NCI-H187 (cell line): ENCODE measurements at regions not wholly inside any gene's neighbourhood (a gene's known extent, or its start where the extent isn't known, plus 50 kb on each side); places are given as distances from the start of the nearest gene placed in this dataset.
"Not testable (repeated sequence)": the region's sequence is repeated elsewhere in the genome, so short reads cannot be mapped to it uniquely, and the experiment has no call there.

Experiments
- DNase-seq, 2 experiments: peaks; one replicate each; lab custom pipeline; 2025; lab: John Stamatoyannopoulos, UW

DNA sequence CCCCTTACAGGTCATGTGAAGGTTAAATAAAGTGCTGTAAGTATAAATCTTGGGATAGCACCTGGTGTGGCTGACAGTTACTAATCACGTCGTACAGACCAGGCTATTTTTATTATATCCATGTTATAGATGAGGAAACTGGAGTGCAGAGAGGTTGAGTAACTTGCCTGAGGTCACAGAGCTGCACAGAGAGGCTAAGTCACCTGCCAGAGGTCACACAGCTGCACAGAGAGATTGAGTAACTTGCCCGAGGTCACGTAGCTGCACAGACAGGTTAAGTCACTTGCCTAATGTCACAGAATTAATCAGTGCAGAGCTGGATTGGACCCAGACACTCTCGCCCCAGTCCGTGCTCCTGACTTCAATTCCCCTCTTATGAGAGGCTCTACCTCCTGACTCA is 171.5 kb downstream of the NUP210 start:
- DNase-seq = no peak

- no peak for DNase-seq
These were observed 172.4 kb upstream of the IQSEC1 start for GRCh38 chr3:13245615-13245978.

GRCh38 chr3:13243586-13243985 is 170.4 kb upstream of the IQSEC1 start:
- DNase-seq = no peak

- no peak for DNase-seq
These were observed 169.1 kb upstream of the IQSEC1 start for GRCh38 chr3:13242364-13242737.

DNA sequence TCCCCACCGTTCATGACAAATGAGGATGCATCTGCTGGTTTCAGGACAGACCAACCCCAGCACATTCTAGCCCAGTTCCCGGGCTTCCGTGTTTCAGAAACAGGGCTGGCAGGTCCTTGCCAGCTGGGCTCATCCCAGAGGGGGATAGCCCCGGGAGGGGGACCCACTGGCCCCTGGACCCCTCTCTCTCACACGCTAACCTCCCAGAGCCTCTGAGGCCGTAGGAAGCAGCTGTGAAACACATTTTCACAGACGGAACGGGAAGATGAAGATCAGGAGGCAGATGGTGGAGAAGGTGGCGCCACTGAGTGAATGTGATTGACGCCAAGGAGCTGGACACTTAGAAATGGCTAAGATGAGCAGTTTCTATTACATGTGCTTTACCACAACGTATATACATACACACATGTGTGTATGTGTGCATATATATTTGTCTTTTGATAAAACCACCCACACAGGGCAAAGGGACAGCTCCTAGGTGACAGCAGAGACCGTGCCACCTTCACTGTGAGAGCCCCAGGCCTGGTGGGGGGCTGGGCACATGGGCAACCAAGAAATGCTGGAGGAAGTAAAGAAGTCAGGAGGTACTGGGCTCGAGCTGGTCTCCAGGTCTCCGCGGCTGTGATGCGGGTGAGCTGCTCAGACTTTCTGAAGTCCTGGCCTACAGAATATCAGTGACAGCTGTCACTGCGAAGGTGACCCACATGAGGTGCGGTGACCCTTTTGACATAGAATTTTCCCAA is 168.6 kb upstream of the IQSEC1 start:
- no peak for DNase-seq

DNA sequence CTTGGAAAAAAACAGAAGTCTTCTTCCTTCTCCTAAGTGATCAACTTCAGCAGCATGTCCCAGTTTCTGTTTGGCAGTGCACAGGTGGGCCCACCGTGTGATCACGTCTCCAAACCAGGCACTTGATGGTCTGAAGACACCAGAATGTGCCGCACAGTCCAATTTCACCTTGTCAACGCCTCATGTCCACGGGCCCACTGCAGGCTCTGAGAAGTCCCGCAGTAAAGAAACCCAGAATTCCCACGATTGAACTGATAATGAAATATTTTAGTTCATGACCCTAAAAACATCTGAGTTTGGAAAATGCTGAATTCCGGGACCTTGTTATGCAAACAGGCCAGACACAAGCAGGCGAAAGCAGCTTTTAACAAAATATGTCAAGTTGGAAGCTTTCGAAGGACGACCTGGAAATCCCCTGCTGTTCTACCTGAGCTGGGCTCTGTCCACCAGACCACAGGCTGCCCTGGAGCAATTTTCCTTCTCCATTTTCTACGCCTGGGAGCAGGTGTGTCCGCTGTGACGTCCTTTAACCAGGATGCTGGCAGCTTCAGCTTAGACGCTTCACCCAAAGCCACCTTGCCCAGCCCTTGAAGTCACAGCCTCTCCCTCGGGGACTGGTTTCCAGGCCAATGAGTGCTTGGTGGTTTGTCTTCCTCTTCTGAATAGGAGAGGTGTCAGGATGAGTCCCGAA is 167.8 kb upstream of the IQSEC1 start:
- DNase-seq = peak in 1 of 2 experiments; percentile 37

DNA sequence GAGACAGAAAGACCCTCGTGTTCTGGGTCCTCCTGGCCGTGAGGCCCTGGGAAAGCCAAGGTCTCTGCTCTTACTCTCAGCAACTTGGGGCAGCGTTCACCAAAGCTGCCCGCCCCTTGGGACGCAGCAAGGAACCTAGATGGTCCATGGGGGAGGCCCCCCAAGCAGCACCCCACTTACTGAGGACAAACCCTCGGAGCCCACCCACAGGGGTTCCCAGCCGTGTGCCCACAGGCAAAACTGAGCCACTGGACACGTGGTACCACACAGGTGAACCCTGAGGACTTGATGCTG is 166.2 kb upstream of the IQSEC1 start:
- no peak for DNase-seq

DNA sequence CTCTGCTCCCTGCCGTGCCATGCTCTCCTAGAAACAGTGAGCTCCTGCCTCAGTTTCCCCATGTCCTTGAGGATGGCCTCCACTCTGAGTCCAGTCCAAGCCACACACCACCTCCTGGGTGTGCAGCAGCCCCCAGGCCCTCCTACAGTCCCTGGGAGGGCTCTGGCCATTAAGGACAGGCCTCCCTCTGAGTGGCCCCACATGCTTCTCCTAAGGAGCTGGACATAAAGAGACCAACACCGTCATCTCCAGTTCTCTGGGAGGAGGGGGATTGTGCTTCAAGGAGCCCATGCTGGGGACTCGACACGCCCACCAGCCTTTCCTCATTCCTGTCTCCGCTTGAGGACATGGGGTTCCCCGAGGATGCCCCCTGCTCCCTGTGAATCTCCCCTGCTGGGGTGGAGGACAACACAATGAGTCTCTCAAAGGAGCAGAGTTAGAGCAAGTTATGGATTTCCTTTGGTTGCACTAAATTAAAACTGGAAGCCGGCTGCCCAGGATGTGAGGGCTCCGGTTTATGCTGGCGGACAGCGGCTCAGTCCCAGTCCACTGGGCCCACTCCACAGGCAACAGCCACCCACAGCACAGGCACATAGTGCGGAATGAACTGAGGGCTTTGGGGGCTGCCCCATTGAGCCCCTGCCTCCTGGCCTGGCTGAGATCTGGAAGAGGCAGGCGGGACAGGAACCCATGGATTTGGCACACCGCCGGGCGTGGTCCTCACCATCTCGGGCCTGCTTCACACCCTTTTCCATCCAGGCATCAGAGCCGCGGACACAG is 165.6 kb upstream of the IQSEC1 start:
- no peak for DNase-seq

- DNase-seq = no peak
These were observed 164.7 kb upstream of the IQSEC1 start for GRCh38 chr3:13237776-13238490.

DNA sequence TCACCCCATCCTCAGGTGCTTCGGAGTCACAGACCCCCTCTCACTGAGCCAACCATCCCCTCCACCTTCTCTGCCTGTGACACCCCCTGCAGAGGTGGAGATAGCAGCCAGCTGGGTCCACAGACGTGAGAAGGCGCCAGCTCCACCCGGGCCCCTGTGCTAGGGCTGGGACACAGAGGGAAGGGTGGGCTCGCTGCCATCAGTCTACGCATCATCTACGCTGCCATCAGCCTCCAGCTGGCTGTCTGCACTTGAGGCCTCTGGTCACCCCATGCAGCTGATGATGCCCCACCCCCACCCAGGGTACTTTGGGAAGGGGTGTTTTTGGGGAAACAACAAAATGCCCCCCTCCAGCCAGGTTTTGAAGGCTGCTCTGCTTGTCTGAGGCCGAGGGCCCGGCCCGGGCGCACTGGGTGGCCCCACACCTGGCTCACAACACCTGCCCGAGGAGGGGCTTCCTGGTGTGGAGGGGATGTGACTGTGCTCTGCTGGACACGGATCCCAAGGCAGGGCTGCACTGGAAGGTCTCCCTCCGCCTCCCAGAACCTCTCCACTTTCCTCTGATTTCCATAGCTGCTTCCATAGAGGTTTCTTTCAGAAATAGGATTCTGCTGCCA is 163.4 kb upstream of the IQSEC1 start:
- no peak for DNase-seq

DNA sequence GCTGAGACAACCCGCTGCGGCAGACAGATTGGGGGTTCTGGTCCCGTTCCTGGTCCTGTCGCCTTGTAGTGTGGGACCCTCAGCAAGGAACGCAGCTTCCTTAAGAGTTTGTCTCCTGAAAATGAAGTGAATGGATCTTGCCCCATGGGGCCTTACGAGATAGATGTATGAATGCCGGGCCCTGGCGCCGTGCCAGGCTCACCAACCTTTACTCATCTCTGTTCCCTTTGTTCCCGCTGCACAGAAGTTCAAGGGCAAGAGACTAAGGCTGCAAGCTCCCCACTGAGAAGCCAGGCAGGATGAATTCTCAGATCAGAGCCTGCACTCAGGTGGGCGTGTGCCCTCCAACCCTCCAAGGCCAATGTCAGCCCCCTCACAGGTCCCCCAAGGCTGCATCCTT is 162.7 kb upstream of the IQSEC1 start:
- DNase-seq = peak; percentile 33 to 42

DNA sequence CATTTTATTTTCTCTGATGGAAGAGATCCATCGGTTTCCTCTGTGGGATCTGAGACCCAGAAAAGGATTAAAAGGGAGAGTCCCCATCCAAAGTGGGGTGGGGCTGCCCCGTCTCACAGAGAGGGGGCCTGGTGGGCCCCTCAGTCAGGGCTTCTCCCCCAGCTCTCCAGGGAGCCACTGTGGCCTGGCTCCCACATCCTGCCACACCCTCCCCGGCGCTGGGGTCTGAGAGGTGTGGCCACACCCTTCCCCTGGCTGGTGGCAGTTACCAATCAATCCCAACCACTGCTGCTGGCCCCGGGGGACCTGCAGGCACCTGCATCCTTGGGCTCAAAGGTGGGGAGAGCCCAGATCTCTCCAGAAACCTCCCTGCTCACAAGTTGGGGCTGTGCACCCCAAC is 161.8 kb upstream of the IQSEC1 start:
- no peak for DNase-seq

DNA sequence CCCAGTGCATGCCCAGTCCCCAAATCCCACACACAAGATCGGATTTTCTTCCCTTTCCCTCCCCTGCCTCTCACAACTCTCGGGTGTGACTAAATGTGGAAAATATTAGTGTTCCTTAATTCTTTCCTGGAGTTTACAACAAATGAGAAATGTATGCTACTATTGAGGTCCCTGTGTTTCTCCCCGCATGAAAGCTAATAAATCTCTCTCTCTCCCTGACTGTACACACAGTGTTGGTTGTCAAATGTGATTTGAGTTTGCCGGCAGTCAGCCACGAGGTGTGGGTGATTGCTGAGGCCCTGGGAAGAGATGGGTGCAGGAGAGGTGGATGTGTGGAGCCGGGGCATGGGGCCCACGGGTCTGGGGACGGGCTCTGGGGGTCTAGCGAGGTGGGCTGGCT is 161.4 kb upstream of the IQSEC1 start:
- no peak for DNase-seq

GRCh38 chr3:13233487-13234485 is 160.6 kb upstream of the IQSEC1 start:
- no peak for DNase-seq

DNA sequence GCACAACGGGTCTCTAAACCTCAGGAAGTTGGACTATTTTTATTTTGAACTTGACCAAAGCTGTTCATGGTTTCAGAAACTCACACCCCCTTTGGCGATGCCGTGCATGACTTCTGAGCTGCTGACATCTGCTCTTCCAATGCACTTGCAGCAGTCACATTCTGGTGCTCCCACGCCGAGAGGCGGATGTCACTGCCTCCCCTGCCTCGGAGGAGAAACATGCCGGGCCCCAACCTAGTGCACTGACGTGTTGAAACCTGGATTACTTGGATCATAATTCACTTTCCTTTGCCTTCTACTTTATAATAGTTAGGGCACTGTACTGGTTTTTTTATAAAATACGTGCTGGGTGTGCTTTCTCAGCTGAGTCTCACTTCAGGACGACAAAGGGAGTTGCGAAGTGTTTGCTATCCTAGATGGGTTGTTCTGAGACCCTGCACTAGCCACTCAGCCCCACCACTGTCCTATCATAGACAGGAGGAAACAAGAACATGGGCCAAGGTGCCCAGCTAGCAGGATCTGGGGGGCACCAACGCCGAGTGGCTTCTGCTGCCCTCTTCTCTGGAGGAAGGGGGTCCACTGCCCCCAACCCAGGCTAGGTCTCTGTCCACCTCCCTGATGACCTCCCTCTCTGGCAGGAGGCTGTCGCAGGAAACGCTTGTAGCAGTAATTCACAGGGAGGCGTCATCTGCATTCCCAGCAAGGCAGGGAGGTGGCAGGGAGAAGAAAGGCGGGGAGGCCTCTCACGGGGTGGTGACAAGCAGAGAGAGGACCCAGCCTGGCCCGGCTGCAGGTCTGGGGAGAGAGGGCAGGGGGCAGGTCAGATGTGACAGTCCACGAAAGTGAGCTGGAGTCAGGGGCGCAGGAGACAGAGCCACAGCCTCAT is 158.8 kb upstream of the IQSEC1 start:
- no peak for DNase-seq

GRCh38 chr3:13229273-13229949 is 156.2 kb upstream of the IQSEC1 start:
- no peak for DNase-seq

DNA sequence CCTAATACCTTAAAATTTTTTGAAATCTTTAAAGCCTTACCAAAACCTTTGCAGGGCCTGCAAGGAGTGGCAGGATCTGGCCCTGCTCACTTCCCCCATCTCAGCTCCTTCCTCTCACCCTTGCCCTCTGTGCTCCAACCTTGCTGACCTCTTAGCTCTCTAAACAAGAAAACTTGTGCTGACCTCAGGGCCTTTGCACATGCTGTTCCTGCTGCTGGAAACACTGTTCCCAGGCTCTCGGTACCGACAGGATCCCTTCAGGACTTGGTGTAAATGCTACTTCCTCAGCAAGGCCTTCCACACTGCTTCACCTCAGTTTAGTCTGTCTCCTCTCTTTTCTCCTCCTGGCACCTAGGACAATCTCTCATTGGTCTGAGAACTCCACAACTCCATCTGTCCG is 155.4 kb upstream of the IQSEC1 start:
- DNase-seq = no peak

DNA sequence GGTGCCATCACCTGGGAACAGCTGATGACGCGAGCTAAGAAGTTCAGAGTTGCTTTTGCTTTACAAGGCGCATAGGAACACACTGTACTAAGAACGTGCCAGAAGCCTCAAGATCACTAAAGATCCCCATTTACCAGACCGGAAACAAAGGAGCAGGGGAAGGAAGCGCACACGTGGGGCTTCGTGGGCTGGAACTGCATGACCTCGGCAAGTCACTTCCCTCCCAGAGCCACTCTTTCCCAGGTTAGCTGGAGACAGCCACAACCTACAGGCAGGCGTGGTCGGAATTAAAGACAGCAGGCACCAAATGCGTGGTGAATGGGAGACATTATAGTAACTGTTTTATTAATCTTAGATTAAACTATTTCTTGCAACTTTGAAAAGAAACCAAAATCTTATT is 154.9 kb upstream of the IQSEC1 start:
- DNase-seq = not testable (repeated sequence)
